ENCODE measurements at regions not wholly inside any gene's neighbourhood (a gene's known extent, or its start where the extent isn't known, plus 50 kb on each side); places are given as distances from the start of the nearest gene placed in this dataset.

GRCh38 chr13:54706336-54706735, 1677.7 kb downstream of the OLFM4 start:
- TF ChIP-seq POLR2A (IDR thresholded peaks at IDR 0.05) (no peak), CTCF (IDR thresholded peaks at IDR 0.05) (no peak), EP300 (IDR thresholded peaks at IDR 0.05) (no peak)

Data from tibial nerve (tissue), 4 donors.